CD4-positive, alpha-beta T cell treated with Interleukin-2 at 100 ng/mL for 4 hours (primary cell): ENCODE measurements at regions not wholly inside any gene's neighbourhood (a gene's known extent, or its start where the extent isn't known, plus 50 kb on each side); places are given as distances from the start of the nearest gene placed in this dataset.

ENCODE experiments used
- DNase-seq: peaks from one replicate; pipeline ENCODE4 v3.0.0-alpha.2; 2020; ENCODE audit warnings: low spot score

GRCh38 chr3:19093084-19093483 is 55.2 kb upstream of the KCNH8 start:
- DNase-seq: no peak

- no peak for DNase-seq
These were observed 70.9 kb upstream of the KCNH8 start for GRCh38 chr3:19077388-19077787.

GRCh38 chr3:19075037-19075436 is 73.3 kb upstream of the KCNH8 start:
- DNase-seq: no peak

GRCh38 chr3:19074257-19074900 is 73.9 kb upstream of the KCNH8 start:
- DNase-seq: no peak

- no peak for DNase-seq
These were observed 74.8 kb upstream of the KCNH8 start for GRCh38 chr3:19073341-19074105.

GRCh38 chr3:19070325-19070724 is 78.0 kb upstream of the KCNH8 start:
- DNase-seq: no peak

GRCh38 chr3:19065027-19065426 is 83.3 kb upstream of the KCNH8 start:
- no peak for DNase-seq

GRCh38 chr3:19063936-19064335 is 84.4 kb upstream of the KCNH8 start:
- no peak for DNase-seq

- no peak for DNase-seq
These were observed 87.9 kb upstream of the KCNH8 start for GRCh38 chr3:19060404-19060803.

GRCh38 chr3:19052874-19053273 is 95.4 kb upstream of the KCNH8 start:
- DNase-seq: no peak

GRCh38 chr3:19046440-19046839 is 101.9 kb upstream of the KCNH8 start:
- no peak for DNase-seq

- DNase-seq: no peak
These were observed 117.8 kb upstream of the KCNH8 start for GRCh38 chr3:19030522-19030839.

GRCh38 chr3:19029837-19030521 is 118.3 kb upstream of the KCNH8 start:
- no peak for DNase-seq

- DNase-seq: no peak
These were observed 122.9 kb upstream of the KCNH8 start for GRCh38 chr3:19025441-19025840.

GRCh38 chr3:19022546-19022945 is 125.8 kb upstream of the KCNH8 start:
- DNase-seq: no peak

GRCh38 chr3:19016851-19017250 is 131.5 kb upstream of the KCNH8 start:
- DNase-seq: no peak

GRCh38 chr3:19013879-19014278 is 134.4 kb upstream of the KCNH8 start:
- no peak for DNase-seq

GRCh38 chr3:19012846-19013245 is 135.5 kb upstream of the KCNH8 start:
- no peak for DNase-seq

GRCh38 chr3:19002606-19003005 is 145.7 kb upstream of the KCNH8 start:
- no peak for DNase-seq

GRCh38 chr3:18998069-18998468 is 150.2 kb upstream of the KCNH8 start:
- no peak for DNase-seq

GRCh38 chr3:18992709-18993108 is 155.6 kb upstream of the KCNH8 start:
- DNase-seq: no peak

GRCh38 chr3:18989237-18989795 is 159.0 kb upstream of the KCNH8 start:
- DNase-seq: no peak

GRCh38 chr3:18988614-18989229 is 159.6 kb upstream of the KCNH8 start:
- peak; percentile 22 for DNase-seq
